COLO668 (cell line): ENCODE measurements at regions not wholly inside any gene's neighbourhood (a gene's known extent, or its start where the extent isn't known, plus 50 kb on each side); places are given as distances from the start of the nearest gene placed in this dataset.
"Not testable (repeated sequence)": the region's sequence is repeated elsewhere in the genome, so short reads cannot be mapped to it uniquely, and the experiment has no call there.

Experiments used
- DNase-seq: peaks from one replicate; lab custom pipeline; 2025; ENCODE audit not compliant: unreplicated experiment; lab: John Stamatoyannopoulos, UW

DNA sequence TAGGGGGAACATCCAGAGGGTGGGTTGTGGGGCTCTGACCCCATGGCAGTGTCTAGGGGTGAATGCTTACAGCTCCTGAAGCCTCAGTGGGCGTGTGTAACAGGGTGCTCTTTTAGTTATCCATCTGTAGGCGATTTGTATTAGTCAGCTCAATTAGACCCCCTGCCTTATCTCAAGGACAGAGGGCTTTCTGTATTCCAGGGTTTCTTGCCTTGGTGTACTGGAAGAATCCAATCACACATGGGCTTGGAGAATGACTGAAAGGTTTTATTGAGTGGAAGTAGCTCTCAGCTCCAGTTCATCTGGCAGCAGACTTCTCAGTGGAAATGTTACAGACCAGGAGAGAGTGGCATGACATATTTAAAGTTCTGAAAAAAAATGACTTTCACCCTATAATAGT is 334.0 kb upstream of the GCFC2 start:
- no peak for DNase-seq

GRCh38 chr2:76039505-76039904 is 328.8 kb upstream of the GCFC2 start:
- DNase-seq: no peak

DNA sequence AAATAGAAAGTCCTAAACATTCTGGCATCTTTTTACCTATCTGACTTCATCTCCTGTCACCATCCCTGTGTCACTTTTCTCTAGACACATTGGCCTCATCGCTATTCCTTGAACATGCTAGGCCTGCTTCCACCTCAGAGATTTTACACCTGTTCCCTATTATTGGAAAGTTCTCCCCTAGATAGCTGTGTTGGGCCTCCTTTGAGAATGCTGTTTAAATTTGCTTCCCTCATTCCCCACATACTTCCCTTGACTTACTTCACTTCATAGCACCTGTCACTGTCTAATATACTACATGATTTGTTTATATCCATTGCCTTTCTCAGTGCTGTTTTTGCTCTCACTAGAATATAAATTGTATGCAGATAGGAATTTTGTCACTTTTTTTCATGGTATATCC is 317.0 kb upstream of the GCFC2 start:
- no peak for DNase-seq

DNA sequence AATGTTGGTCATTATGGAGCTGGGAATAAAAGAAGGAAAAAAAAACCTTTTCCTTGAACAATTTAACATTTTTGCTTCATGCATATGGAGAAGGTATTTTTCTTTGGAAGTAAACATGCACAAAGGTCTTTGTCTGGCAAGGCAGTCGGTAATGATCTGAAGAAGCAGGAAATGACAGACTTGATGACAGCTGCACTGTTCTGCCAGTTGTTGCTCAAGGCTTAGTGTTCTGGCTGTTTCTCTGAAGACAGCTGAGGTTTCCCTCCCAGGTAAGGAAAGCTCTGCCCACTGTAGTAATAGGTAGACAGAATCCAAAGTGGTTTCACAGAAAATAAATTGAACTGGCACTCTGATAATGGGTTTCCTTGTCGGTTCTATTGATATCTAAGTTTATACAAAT is 308.4 kb upstream of the GCFC2 start:
- no peak for DNase-seq

- no peak for DNase-seq
These were observed 298.8 kb upstream of the GCFC2 start for GRCh38 chr2:76009484-76009883.

- DNase-seq: no peak
These were observed 297.4 kb upstream of the GCFC2 start for GRCh38 chr2:76008001-76008702.

- DNase-seq: no peak
These were observed 289.7 kb upstream of the GCFC2 start for GRCh38 chr2:76000425-76000824.

GRCh38 chr2:75998451-75998850 is 287.7 kb upstream of the GCFC2 start:
- no peak for DNase-seq

- DNase-seq: no peak
These were observed 284.0 kb upstream of the GCFC2 start for GRCh38 chr2:75994759-75995158.

- not testable (repeated sequence) for DNase-seq
These were observed 277.9 kb upstream of the GCFC2 start for GRCh38 chr2:75988622-75989021.

- no peak for DNase-seq
These were observed 275.9 kb upstream of the GCFC2 start for GRCh38 chr2:75986617-75987016.

DNA sequence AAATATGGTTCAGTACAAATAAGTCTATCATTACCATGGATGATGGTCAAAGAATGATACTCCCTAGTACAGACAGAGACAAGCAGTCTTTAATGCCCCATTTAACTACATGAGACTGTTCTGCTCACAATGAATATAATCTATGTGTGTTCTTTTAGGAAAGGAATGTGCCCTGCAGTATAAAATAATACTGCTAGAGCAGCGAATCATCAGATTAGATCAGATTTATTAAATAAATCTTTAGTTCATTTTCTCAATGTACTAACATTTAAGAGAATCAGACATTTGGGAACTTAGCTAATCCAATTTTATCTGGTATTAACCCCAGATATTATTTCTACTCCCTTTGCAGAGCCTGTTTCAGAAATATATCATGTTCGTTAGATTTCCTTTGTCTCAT is 272.0 kb upstream of the GCFC2 start:
- DNase-seq: no peak

DNA sequence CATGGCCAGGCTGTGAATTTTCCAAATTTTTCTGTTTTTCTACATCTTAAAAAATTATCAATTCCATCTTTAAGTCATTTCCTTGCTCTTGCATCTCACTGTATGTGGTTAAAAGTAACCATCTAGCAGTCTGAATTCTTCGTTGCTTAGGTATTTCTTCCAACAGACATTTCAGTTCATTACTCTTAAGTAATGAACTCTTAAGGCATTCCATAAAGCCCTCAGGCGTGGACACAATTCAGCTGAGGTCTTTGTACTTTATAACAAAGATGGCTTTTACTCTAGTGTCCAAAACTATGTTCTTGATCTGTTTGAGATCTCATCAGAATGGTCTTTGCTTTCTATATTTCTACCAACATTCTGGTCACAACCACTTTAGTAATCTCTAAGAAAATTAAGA is 253.9 kb upstream of the GCFC2 start:
- DNase-seq: no peak

DNA sequence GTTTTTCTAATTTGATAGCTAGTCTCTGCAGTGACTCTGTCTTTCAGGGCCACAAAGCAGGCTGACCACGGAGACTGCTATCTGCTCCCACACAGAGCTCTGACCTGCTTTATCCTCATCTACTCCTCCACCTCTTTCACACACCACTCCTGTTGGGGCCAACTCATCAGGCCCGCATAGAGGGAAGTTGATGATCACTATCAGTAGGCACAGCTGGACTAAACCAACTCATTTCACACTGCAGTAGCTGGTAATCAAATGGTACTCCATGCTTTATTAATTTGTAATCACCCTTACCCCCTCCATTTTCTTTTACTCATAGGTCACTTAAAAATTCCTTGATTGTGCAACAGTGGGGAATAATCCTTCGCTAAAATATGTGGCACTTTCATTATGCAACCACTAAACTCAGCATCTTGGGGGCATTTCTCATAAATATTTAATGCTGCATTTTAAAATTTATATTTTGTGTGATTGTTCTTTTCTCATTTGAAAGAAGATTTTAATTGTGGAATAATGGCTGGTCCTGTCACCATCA is 249.8 kb upstream of the GCFC2 start:
- no peak for DNase-seq

DNA sequence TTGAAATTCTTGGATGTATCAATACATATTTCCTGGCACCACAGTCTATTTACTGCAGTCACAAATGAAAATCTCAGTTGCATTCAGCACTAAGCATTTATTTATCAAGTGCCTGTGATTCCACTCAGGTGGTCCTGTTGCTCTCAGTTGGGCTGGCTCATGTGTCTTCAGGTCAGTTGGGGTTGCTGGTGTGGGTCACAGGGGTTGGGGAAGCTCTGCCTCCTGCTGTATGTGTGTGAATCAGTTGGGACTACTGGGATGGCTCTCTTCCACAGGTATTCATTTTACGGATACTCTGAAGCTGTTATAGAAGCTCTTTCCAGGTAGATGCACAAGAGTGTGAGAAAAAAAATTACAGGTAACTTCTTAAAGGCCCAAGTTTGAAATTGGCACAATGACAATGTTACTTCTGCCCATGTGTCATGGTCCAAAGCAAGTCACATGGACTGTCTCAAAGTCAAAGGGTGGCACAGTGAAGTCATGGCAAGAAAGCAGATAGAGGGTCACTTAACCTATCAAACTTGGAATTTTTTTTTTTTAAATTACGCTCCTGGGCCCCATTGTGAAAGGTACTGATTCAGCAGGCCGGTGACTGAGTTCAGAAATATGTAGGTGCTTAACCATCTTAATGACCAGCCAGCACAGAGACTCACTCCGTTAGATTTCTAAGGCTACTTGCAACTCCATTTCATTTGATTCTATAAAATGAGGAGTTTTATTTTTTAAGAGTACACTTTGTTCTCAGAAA is 249.2 kb upstream of the GCFC2 start:
- DNase-seq: no peak

DNA sequence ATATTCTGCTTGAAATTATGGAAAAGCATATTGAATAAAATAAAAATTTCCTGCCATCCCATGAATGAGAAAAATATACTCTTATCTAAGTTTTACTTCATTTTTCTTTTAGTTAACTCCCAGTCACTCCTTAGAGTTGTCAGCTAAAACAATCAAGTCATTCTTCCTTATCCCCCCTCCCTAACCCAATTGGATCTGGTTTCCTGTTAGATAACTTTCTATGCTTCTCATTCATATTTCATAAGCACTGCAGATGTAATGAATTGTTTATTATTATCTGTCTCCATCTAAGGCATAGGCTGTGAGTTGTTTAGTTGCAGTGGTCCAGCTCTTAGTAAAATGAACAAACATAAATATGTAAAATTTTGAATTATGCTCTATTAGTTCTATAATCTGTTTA is 244.0 kb upstream of the GCFC2 start:
- DNase-seq: no peak

GRCh38 chr2:75952173-75952572 is 241.5 kb upstream of the GCFC2 start:
- DNase-seq: no peak

DNA sequence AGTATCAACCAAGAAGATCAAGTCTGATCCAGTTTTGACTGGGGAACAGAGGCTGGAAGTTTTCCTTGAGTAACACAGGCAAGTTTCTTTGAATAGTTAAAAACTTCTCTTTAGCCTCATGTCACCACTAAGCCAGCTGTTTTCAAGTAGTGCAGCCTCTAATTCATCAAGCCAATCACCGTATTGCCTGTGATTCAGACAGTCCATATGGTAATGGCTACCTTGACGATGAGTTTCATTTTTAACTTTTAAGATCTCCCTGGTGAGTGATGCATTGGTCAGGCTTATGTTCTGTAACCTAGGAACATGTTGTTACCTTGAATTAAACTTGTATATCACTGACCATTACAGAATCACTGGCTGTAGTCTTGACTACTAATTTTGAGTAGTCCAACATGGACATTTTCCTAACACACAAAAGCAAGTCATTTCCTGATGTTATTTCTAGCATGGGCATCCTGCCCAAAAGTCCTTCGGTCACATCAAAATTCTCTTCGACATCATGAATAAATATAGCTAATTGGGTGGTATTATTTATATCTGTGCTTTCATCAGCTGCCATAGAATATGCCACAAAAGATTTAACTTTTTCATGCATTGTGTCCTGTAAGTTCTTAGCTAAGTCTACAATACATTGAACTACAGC is 238.8 kb upstream of the GCFC2 start:
- DNase-seq: no peak

- no peak for DNase-seq
These were observed 225.6 kb upstream of the GCFC2 start for GRCh38 chr2:75936311-75936710.

DNA sequence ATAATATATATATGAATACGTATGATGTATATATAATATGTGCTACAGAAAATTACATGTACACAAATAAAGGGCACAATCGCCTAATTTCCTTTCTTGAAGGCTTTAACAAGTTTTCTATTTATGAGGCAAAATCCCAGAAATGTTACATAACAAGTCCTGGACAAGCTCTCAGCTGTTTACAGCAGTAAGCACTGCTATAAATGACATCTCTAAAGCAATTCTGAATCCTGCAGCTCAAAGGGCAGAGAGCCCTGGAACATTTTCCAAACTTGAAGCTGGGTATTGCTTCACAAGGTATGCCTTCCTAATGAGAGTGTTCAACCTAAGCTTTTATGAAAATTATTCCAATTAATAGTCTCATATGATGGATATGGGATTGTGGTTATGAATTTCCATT is 222.3 kb upstream of the GCFC2 start:
- DNase-seq: no peak

DNA sequence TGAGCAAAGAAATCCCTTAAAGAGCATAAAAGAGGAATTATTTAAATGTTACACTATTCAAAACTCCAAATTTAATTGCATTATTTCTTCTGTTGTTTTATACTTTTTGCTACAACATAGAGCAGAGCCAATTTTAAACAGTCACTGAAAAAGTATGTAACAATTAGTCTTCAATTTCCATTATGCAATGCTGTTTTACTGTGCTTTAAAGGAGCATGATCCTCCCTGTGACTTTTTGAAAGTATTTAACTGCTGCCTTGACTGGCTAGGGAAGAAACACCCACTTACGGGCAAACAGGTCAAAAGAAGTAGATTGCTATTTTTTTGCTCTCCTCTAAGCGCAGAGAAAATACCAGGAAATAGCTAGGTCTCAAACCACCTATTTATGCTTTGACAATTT is 217.4 kb upstream of the GCFC2 start:
- DNase-seq: no peak
